Endothelial cell of umbilical vein (primary cell): ENCODE measurements at regions not wholly inside any gene's neighbourhood (a gene's known extent, or its start where the extent isn't known, plus 50 kb on each side); places are given as distances from the start of the nearest gene placed in this dataset.

Source experiments
- BruUV-seq: library from RNA; stranded (reverse); fragments of 400-500 nt; replicated peaks from 2 replicates; lab custom pipeline; 2021; lab: Mats Ljungman, UMichigan
- CTCF ChIA-PET: fragments of 300-600, 350-600 bp; sonication (Branson Sonifier 250); formaldehyde crosslinking; loops from one replicate; lab custom pipeline; 2021; ENCODE audit warnings: antibody characterized with exemption, inconsistent platforms; lab: Charles Lee
- POLR2A ChIA-PET: fragments of 300-600, 350-600 bp; sonication (Branson Sonifier 250); formaldehyde crosslinking; loops from one replicate; lab custom pipeline; 2021; ENCODE audit warnings: antibody characterized with exemption, inconsistent platforms; lab: Charles Lee
- DNase-seq: peaks from one replicate; pipeline ENCODE4 v3.0.0-alpha.2; 2011; ENCODE audit warnings: low read depth, low spot score
- FAIRE-seq: peaks from 2 replicates; lab custom pipeline; 2011; peaks lifted over from hg19 to GRCh38; lab: Jason Lieb, UNC
- H2AFZ ChIP-seq: 2 replicates; pipeline ENCODE4 v1.6.0; 2012; ENCODE audit warnings: low read depth, low read length, control low read depth, inconsistent platforms
- H3K27ac ChIP-seq: 2 replicates; pipeline ENCODE4 v1.5.1; 2011; ENCODE audit warnings: low read depth, mild to moderate bottlenecking, control low read depth, low read length, moderate library complexity; ENCODE audit not compliant: insufficient read depth
- H3K27me3 ChIP-seq, 2 experiments: 2 replicates each; pipeline versions ENCODE4 v1.6.0 to v1.6.1; 2011; ENCODE audit warnings: low read length in 2 of 2, mixed read lengths in 1 of 2; ENCODE audit not compliant: control insufficient read depth in 2 of 2, insufficient read depth in 2 of 2
- H3K36me3 ChIP-seq, 2 experiments: 2 replicates in 1 of 2; 3 replicates in 1 of 2; pipeline ENCODE4 v1.5.1; 2011; ENCODE audit warnings: low read length in 2 of 2, mild to moderate bottlenecking in 1 of 2, moderate library complexity in 1 of 2; ENCODE audit not compliant: control insufficient read depth in 2 of 2, insufficient read depth in 2 of 2; ENCODE audit errors: extremely low read depth in 1 of 2
- H3K4me1 ChIP-seq: 3 replicates; pipeline ENCODE4 v1.5.1; 2011; ENCODE audit warnings: mild to moderate bottlenecking, low read length; ENCODE audit not compliant: control insufficient read depth, insufficient read depth; ENCODE audit errors: extremely low read depth
- H3K4me2 ChIP-seq: 2 replicates; pipeline ENCODE4 v1.6.1; 2011; ENCODE audit warnings: low read length, control low read depth, mixed read lengths; ENCODE audit not compliant: insufficient read depth
- H3K4me3 ChIP-seq, 3 experiments: fragments of 200-600 bp in 1 of 3; sonication (generic), shearing (Covaris generic) in 1 of 3; replicated peaks in 1 of 3; 2 replicates each; pipeline ENCODE4 v1.5.1; 2011 to 2016; ENCODE audit warnings: control low read depth in 3 of 3, low read length in 3 of 3, mild to moderate bottlenecking in 2 of 3, inconsistent platforms in 1 of 3, low read depth in 1 of 3, moderate library complexity in 1 of 3; ENCODE audit not compliant: insufficient read depth in 1 of 3
- H3K79me2 ChIP-seq: 2 replicates; pipeline ENCODE4 v1.6.0; 2012; ENCODE audit warnings: low read length, inconsistent platforms; ENCODE audit not compliant: control insufficient read depth, insufficient read depth
- H3K9ac ChIP-seq: replicated peaks from 2 replicates; pipeline ENCODE3; 2011; ENCODE audit warnings: low read length, control low read depth; ENCODE audit not compliant: insufficient read depth; ENCODE audit errors: extremely low read depth
- H3K9me1 ChIP-seq: replicated peaks from 3 replicates; pipeline ENCODE4 v1.6.0; 2011; ENCODE audit warnings: mild to moderate bottlenecking, low read length; ENCODE audit not compliant: control insufficient read depth, insufficient read depth; ENCODE audit errors: extremely low read depth
- H3K9me3 ChIP-seq: replicated peaks from 2 replicates; pipeline ENCODE4 v1.5.1; 2012; ENCODE audit warnings: low read length, inconsistent platforms; ENCODE audit not compliant: control insufficient read depth, insufficient read depth
- H4K20me1 ChIP-seq: replicated peaks from 2 replicates; pipeline ENCODE3; 2011; ENCODE audit warnings: mild to moderate bottlenecking, low read length; ENCODE audit not compliant: control insufficient read depth, insufficient read depth; ENCODE audit errors: extremely low read depth
- EZH2 ChIP-seq: IDR thresholded peaks from 2 replicates; pipeline ENCODE4 v1.6.1; 2012; ENCODE audit warnings: borderline replicate concordance, low read depth, mild to moderate bottlenecking, moderate library complexity, low read length, inconsistent platforms; ENCODE audit not compliant: severe bottlenecking
- FOS ChIP-seq: IDR thresholded peaks from 2 replicates; pipeline ENCODE4 v1.6.1; 2011; ENCODE audit warnings: mild to moderate bottlenecking, low read length, moderate library complexity, borderline replicate concordance; ENCODE audit not compliant: insufficient read depth
- GATA2 ChIP-seq: IDR thresholded peaks from 2 replicates; pipeline ENCODE4 v1.7.0; 2011; ENCODE audit warnings: low read depth, mild to moderate bottlenecking, moderate library complexity, mixed read lengths, low read length; ENCODE audit not compliant: insufficient read length, insufficient read depth
- JUN ChIP-seq: IDR thresholded peaks from 2 replicates; pipeline ENCODE4 v1.6.1; 2011; ENCODE audit warnings: borderline replicate concordance, low read depth; ENCODE audit not compliant: insufficient read length, insufficient read depth
- MYC ChIP-seq: IDR thresholded peaks from one replicate; pipeline ENCODE4 v1.6.1; 2011; ENCODE audit warnings: mild to moderate bottlenecking, low read depth, low read length
- POLR2A ChIP-seq: IDR thresholded peaks from 2 replicates; pipeline ENCODE4 v1.6.1; 2012; ENCODE audit warnings: low read depth, mild to moderate bottlenecking, control low read depth, low read length
- POLR2AphosphoS5 ChIP-seq: IDR thresholded peaks from 2 replicates; pipeline ENCODE4 v1.6.1; 2012; ENCODE audit warnings: low read depth, mild to moderate bottlenecking, control low read depth, low read length, moderate library complexity; ENCODE audit not compliant: insufficient read depth
- dilution Hi-C: fragments of 300-500 bp; cut with MboI; formaldehyde crosslinking; loops from one replicate; pipeline ENCODE4 v1.15.0; 2019; ENCODE audit warnings: low sequenced_read_pairs; ENCODE audit not compliant: extremely low pct_ligation_motif_present
- intact Hi-C: fragments of 100-400 bp; cut with micrococcal nuclease; formaldehyde crosslinking; loops from one replicate; pipeline ENCODE4 v1.10.0; 2022
- TF ChIP-seq, protein P1 (sequence below), 2 donors: IDR thresholded peaks; 1 replicate in 1 of 2; 2 replicates in 1 of 2; pipeline ENCODE4 v1.5.1; 2011; ENCODE audit warnings: low read length in 2 of 2, mild to moderate bottlenecking in 2 of 2, moderate library complexity in 2 of 2, control low read depth in 1 of 2, inconsistent platforms in 1 of 2, low read depth in 1 of 2; ENCODE audit not compliant: insufficient read depth in 1 of 2; ENCODE audit errors: extremely low read depth in 1 of 2
- TF ChIP-seq, protein P2 (sequence below): IDR thresholded peaks from 2 replicates; pipeline ENCODE4 v1.6.1; 2011; ENCODE audit not compliant: insufficient read depth, insufficient read length

- CTCF ChIA-PET, result no interaction called here
- TF ChIP-seq JUN, result no peak
- TF ChIP-seq, protein P1, sequence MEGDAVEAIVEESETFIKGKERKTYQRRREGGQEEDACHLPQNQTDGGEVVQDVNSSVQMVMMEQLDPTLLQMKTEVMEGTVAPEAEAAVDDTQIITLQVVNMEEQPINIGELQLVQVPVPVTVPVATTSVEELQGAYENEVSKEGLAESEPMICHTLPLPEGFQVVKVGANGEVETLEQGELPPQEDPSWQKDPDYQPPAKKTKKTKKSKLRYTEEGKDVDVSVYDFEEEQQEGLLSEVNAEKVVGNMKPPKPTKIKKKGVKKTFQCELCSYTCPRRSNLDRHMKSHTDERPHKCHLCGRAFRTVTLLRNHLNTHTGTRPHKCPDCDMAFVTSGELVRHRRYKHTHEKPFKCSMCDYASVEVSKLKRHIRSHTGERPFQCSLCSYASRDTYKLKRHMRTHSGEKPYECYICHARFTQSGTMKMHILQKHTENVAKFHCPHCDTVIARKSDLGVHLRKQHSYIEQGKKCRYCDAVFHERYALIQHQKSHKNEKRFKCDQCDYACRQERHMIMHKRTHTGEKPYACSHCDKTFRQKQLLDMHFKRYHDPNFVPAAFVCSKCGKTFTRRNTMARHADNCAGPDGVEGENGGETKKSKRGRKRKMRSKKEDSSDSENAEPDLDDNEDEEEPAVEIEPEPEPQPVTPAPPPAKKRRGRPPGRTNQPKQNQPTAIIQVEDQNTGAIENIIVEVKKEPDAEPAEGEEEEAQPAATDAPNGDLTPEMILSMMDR (IDR thresholded peaks at IDR 0.05; ENCODE audit: extremely low read depth in 1 of 2, insufficient read depth in 1 of 2, low read depth in 1 of 2, low read length in 2 of 2), result no peak
- TF ChIP-seq, protein P2, sequence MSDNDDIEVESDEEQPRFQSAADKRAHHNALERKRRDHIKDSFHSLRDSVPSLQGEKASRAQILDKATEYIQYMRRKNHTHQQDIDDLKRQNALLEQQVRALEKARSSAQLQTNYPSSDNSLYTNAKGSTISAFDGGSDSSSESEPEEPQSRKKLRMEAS, result no peak
- TF ChIP-seq EZH2, result no peak
- no peak for TF ChIP-seq GATA2
- TF ChIP-seq POLR2A, result no peak
- no peak for TF ChIP-seq FOS
- no peak for TF ChIP-seq MYC
- TF ChIP-seq POLR2AphosphoS5, result no peak
- dilution Hi-C loops, result no loop called here
Observed at GRCh38 chr6:99801805-99802204, 192.2 kb downstream of the MCHR2 start.

More at GRCh38 chr6:99801805-99802204, 192.2 kb downstream of the MCHR2 start:
- POLR2A ChIA-PET, result no interaction called here
- no peak overlapping the region for H3K9ac ChIP-seq
- no peak overlapping the region for H3K4me3 ChIP-seq
- no peak overlapping the region for H3K4me2 ChIP-seq
- no TSS peak for BruUV-seq
- H4K20me1 ChIP-seq, result no peaks in the 10 kb centered on the region
- H3K79me2 ChIP-seq, result no peaks in the 10 kb centered on the region
- H3K4me1 ChIP-seq, result no peaks in the 10 kb centered on the region
- H3K9me1 ChIP-seq, result no peaks in the 10 kb centered on the region
- H3K36me3 ChIP-seq, result no peaks in the 10 kb centered on the region
- H2AFZ ChIP-seq, result no peak overlapping the region
- H3K27me3 ChIP-seq, result no peaks in the 10 kb centered on the region
- FAIRE-seq (no peak), DNase-seq (no peak)
- no peak overlapping the region for H3K27ac ChIP-seq
- no peaks in the 10 kb centered on the region for H3K9me3 ChIP-seq
- intact Hi-C loops, result no loop called here
